Ascending aorta (tissue), 2 donors: ENCODE measurements at regions not wholly inside any gene's neighbourhood (a gene's known extent, or its start where the extent isn't known, plus 50 kb on each side); places are given as distances from the start of the nearest gene placed in this dataset.

Source experiments
- DNase-seq, 2 donors: peaks; one replicate each; pipeline ENCODE4 v3.0.0-alpha.2; 2019; ENCODE audit warnings: low spot score in 2 of 2
- H3K27ac ChIP-seq, 2 donors: fragments of 200-600 bp; sonication (generic); one replicate each; pipeline ENCODE4 v1.5.1; 2016 to 2017; ENCODE audit warnings: mild to moderate bottlenecking in 1 of 2
- H3K27me3 ChIP-seq: fragments of 200-600 bp; sonication (generic); one replicate; pipeline ENCODE4 v1.5.1; 2017
- H3K36me3 ChIP-seq, 2 donors: fragments of 200-600 bp; sonication (generic); one replicate each; pipeline ENCODE4 v1.5.1; 2016
- H3K4me1 ChIP-seq, 2 donors: fragments of 200-600 bp; sonication (generic); one replicate each; pipeline ENCODE4 v1.5.1; 2016 to 2017; ENCODE audit warnings: mild to moderate bottlenecking in 1 of 2
- H3K4me3 ChIP-seq, 2 donors: fragments of 200-600 bp; sonication (generic); one replicate each; pipeline ENCODE4 v1.5.1; 2016 to 2017; ENCODE audit warnings: mild to moderate bottlenecking in 1 of 2
- H3K9me3 ChIP-seq, 2 donors: fragments of 200-600 bp; sonication (generic); one replicate each; pipeline ENCODE4 v1.5.1; 2016
- intact Hi-C: fragments of 100-400 bp; cut with DNase I; formaldehyde crosslinking; loops from one replicate; pipeline ENCODE4 v1.15.1; 2023
- TF ChIP-seq, protein P1 (sequence below), 3 experiments: fragments of 200-600 bp in 2 of 3; fragments of 450-650 bp in 1 of 3; sonication (generic) in 2 of 3; IDR thresholded peaks; one replicate each; pipeline ENCODE4 v1.5.1; 2016 to 2019; ENCODE audit warnings: antibody characterized with exemption in 3 of 3, mild to moderate bottlenecking in 1 of 3, moderate library complexity in 1 of 3

GRCh38 chr1:224492632-224493031, 58.0 kb upstream of the WDR26 start:
- intact Hi-C loops: no loop called here
- TF ChIP-seq, protein P1, sequence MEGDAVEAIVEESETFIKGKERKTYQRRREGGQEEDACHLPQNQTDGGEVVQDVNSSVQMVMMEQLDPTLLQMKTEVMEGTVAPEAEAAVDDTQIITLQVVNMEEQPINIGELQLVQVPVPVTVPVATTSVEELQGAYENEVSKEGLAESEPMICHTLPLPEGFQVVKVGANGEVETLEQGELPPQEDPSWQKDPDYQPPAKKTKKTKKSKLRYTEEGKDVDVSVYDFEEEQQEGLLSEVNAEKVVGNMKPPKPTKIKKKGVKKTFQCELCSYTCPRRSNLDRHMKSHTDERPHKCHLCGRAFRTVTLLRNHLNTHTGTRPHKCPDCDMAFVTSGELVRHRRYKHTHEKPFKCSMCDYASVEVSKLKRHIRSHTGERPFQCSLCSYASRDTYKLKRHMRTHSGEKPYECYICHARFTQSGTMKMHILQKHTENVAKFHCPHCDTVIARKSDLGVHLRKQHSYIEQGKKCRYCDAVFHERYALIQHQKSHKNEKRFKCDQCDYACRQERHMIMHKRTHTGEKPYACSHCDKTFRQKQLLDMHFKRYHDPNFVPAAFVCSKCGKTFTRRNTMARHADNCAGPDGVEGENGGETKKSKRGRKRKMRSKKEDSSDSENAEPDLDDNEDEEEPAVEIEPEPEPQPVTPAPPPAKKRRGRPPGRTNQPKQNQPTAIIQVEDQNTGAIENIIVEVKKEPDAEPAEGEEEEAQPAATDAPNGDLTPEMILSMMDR (IDR thresholded peaks at IDR 0.05): no peak
- Histone ChIP-seq H3K36me3 (no peaks in the 10 kb centered on the region), H3K9me3 (peaks cover 0 to 6% of the 10 kb centered on the region in 2 donors), H3K4me1 (no peaks in the 10 kb centered on the region), H3K27ac (no peak overlapping the region), H3K4me3 (no peak overlapping the region), H3K27me3 (no peaks in the 10 kb centered on the region)
- DNase-seq: no peak

- TF ChIP-seq, protein P1 (IDR thresholded peaks at IDR 0.05): no peak
- intact Hi-C loops: no loop called here
- no peaks in the 10 kb centered on the region for H3K27me3 ChIP-seq
- DNase-seq: no peak
- no peak overlapping the region for H3K27ac ChIP-seq
- H3K36me3 ChIP-seq: no peaks in the 10 kb centered on the region
- no peaks in the 10 kb centered on the region for H3K4me1 ChIP-seq
- peaks cover 0 to 6% of the 10 kb centered on the region in 2 donors for H3K9me3 ChIP-seq
- no peak overlapping the region for H3K4me3 ChIP-seq
Observed at GRCh38 chr1:224493269-224493668, 58.7 kb upstream of the WDR26 start.

- H3K4me1 ChIP-seq: peaks cover 4 to 7% of the 10 kb centered on the region in 2 donors
- intact Hi-C loops: no loop called here
- DNase-seq: no peak
- H3K9me3 ChIP-seq: peaks cover 0 to 6% of the 10 kb centered on the region in 2 donors
- no peak overlapping the region for H3K4me3 ChIP-seq
- TF ChIP-seq, protein P1 (IDR thresholded peaks at IDR 0.05): no peak
- H3K27me3 ChIP-seq: no peaks in the 10 kb centered on the region
- no peaks in the 10 kb centered on the region for H3K36me3 ChIP-seq
- H3K27ac ChIP-seq: no peak overlapping the region
Observed at GRCh38 chr1:224494343-224494742, 59.7 kb upstream of the WDR26 start.

DNA sequence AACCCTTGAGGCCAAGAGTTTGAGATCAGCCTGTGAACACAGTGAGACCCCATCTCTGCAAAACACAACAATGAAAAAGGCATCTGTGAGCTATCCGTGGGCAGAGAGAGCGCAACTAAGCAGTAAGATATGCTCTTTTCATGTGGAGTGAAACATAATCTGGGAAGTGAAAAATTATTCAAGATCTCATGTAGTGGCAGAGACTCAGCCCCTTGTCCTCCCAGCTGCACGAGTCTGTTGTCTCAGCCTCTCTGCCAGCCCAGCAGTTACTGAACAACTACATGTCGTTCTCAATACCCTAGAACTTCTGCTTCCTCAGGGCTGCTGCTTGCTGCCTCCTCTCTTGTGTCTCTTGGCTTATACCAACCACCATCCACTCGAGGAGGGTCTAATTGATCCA, 61.3 kb upstream of the WDR26 start:
- no peak for DNase-seq
- Histone ChIP-seq H3K4me1 (peaks cover 4 to 7% of the 10 kb centered on the region in 2 donors), H3K9me3 (peaks cover 0 to 6% of the 10 kb centered on the region in 2 donors), H3K27ac (no peak overlapping the region), H3K27me3 (no peaks in the 10 kb centered on the region), H3K4me3 (no peak overlapping the region), H3K36me3 (no peaks in the 10 kb centered on the region)
- intact Hi-C loops: no loop called here
- TF ChIP-seq, protein P1 (IDR thresholded peaks at IDR 0.05): no peak

- Histone ChIP-seq H3K4me1 (peaks cover 4 to 7% of the 10 kb centered on the region in 2 donors), H3K36me3 (no peaks in the 10 kb centered on the region), H3K9me3 (peaks cover 0 to 6% of the 10 kb centered on the region in 2 donors), H3K4me3 (no peak overlapping the region), H3K27me3 (no peaks in the 10 kb centered on the region), H3K27ac (no peak overlapping the region)
- DNase-seq: no peak
- TF ChIP-seq, protein P1 (IDR thresholded peaks at IDR 0.05): no peak
- intact Hi-C loops: no loop called here
Observed at GRCh38 chr1:224496826-224497225, 62.2 kb upstream of the WDR26 start.
